Renal cortex interstitium (tissue), 11 donors: ENCODE measurements at regions not wholly inside any gene's neighbourhood (a gene's known extent, or its start where the extent isn't known, plus 50 kb on each side); places are given as distances from the start of the nearest gene placed in this dataset.

Experiments
- DNase-seq, 11 donors: peaks; one replicate each; pipeline ENCODE4 v3.0.0-alpha.2; 2013; ENCODE audit warnings: low read depth in 9 of 11, low spot score in 4 of 11; ENCODE audit errors: extremely low read depth in 1 of 11

DNA sequence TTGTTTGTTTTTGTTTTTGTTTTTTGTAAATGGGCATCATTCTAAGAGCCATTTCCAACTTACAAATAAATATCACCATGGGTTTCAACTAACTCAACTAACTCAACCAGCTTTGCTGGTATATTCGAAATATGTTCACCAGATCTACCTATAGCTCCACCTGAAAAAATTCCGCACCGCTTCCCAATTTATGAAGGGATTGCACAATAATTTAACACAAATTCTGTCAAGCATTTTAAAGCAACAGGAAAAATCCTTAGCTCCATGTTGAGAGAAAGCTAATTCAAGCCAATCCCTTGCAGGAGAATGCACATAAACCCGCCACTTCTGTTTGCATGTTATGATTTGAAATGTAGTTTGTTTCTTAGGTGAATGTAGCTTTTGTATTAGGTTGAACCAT, 417.8 kb downstream of the EFNB2 start:
- DNase-seq = no peak

DNA sequence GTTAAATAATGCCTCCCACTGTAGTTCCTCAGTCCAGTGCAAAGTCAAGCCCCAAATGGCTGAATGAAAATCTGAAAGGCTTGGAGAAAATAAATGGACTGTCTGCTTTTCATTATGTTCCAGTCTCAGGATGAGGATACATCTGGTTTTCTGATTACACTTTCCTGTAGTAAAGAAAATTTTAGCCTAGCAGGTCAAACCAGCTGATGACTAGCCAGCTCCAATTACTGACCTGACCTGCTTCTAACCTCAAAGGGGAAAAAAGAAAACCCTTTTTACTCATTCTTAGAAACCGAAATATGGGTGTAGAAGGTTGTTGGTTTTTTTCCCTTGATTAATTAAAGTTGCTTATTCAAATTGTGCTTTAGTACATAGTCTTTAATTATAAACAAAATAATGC, 418.4 kb downstream of the EFNB2 start:
- DNase-seq = peak in 4 of 11 donors; percentile 4 to 16 (median 8)

DNA sequence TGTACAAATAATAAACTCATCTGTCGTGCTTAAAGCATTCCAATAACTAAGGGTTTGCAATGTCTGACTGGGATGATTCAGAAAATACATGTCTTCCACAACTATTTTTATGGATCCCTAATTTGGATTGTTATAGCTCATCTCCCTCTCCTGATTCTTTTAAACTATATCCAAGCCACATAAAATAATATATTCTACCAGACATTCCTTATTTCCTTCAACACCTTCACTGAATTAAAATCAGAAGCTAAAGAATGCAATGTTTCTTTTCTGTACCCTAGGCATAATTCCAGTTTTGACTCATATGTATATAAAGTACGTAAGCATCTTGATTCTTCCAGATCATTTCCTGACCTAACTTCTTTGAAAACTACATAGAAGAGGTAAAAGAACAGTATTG, 420.4 kb downstream of the EFNB2 start:
- DNase-seq = no peak

DNA sequence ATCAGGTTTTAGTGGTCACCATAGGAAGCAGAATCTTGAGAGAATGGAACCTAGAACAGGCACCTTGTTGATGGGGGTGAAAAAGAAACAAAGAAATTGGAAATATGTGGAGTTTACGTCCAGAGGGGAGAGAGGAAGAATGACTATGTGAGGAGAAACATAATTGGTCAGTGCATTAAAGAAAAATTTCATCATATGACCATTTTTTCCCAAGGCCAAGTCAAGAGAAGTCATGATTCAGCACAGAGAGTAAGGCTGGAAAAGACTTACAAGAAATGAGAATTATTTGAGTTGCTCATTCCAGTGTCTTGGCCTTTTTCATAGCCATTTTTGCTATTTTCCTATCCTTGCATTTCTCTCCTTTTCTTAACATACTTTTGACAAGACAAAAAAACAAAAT, 421.7 kb downstream of the EFNB2 start:
- no peak for DNase-seq

DNA sequence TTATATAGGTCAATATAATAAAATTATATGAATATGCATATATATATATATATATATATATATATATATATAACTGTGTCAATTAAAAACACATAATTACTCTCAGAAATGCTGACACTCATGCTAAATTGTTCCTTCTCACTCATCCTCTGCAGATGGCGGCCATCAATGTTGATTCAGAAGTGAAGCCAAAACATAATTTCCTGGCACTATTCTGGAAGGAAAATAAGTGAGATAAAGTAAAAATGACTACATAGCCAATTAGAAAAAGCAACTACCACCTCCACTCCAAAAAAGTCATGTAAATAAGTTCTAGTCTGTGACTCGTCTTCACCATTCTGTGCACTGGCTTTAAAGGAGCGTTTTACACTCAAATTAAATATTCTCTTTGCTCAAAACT, 423.3 kb downstream of the EFNB2 start:
- DNase-seq = no peak

DNA sequence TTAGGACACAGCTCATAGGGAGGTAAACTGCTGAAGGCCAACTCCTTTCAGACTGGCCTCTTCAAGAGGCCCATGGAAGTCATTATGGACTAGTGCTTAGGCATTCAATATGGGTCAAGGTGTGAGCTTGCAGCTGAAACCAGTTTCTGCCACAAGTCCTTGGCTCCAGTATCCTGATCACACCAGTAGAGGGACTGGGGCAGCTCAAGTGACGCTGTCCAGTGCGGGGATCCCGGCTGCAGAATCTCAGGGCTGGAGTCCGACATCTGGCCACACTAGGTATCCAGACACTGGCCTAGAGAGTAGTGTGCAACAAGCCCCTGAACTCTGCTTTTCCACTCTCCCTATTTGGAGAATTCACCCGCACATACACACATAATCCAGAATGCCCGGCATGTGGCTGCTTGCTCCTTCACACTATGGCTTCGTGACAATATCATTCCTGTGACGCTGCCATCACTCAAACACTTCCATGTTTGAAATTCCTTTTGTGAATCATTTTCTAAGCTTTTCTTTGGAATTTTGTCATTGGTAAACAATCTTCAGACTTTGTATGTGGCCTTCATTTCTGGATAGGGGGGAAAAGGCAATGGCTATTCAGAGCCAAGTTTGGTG, 425.1 kb downstream of the EFNB2 start:
- DNase-seq = no peak

DNA sequence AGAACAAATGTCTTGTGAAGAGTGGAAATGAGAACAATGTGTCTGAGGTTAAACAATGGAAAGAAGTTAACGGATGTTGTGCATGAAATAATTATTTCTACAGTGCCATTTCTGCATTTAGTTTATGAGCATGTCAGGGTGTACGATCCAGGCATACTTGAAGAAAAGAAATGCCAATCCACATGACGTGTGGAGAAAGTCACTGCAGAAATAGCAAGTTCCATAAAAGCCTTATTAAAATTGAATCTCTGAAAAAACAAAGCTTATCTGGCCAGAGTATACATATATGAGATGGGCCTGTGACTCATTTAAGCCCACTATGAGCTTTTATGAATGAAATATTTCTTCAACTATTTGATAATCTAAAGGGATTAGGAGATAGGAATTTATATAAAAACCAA, 426.1 kb downstream of the EFNB2 start:
- no peak for DNase-seq

DNA sequence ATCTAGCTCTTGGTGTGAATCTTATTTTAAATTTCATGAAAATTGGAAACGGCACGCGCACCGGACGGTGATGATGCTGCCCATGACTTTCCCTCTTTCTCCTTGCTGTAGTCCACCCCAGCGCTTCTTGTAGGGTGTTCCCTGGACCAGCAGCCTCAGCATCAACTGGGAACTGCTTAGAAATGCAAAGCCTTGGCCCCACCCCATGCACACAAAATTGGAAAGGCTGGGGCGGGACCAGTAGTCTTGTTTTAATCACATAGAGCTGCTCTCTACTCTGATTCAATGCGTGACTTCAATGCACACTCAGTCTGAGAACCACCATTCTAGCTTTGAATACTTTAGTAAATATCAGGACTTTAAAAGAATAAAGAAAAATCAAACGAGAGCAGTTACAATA, 427.1 kb downstream of the EFNB2 start:
- no peak for DNase-seq

DNA sequence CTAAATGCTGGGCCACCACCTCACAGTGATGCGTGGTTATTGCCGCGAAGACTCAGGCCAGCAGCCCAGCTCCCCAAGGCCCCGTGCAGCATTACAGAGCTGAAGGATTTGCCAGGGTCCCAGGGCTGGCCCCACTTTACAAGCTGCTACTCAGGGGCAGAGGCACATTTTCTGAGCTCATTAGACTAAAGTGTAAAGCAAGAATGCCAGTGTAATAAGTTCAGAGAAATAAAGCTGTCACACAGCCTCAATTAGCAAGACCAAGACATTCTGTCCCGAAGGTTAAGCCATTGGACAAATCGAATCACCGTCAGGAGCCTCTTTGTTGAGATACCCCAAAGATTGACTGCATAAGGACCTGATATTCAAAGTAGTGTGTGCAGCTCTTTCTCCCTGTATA, 428.4 kb downstream of the EFNB2 start:
- DNase-seq = no peak

DNA sequence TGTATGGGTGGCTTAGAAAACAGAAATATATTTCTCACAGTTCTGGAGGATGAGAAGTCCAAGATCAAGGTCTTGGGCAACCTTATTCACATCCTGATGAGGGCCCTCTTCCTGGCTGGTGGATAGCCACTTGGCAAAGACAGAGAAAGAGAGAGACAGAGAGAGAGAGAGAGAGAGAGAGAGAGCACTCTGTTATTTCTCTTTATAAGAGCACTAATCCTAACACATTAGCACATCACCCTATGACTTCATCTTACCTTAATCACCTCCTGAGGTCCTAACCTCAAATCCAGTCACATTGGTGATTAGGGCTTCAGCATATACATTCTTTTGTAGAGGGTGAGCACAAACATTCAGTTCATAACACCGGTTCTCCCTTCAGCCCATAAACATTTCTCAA, 430.3 kb downstream of the EFNB2 start:
- DNase-seq = no peak

DNA sequence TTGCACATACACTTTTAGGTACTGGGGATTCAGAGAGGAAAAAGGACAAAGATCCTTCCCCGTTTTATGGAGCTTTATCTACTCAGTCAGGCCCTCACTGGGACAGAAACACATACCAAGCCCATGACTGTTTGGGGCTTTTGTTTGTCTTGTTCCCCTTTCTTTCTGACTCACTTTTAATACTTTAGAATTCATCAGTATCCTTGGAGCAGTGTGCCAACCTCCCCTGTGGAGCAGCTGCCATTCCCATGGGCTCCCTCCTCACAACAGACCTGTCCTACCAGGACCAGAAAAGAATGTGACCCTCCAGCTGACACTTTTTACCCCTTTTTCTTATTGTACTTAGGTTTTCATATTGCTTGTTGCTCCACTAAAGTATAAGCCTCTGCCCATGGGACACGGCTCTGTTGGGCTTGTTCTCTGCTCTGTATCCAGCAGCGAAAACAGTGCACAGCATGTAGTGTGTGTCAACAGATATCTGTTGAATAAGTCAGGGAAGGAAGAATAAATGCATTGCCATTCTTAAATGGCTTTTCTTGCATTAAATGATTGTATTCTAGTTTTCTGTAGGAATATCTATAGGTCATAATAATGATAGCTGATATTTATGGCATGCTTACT, 431.1 kb downstream of the EFNB2 start:
- no peak for DNase-seq

DNA sequence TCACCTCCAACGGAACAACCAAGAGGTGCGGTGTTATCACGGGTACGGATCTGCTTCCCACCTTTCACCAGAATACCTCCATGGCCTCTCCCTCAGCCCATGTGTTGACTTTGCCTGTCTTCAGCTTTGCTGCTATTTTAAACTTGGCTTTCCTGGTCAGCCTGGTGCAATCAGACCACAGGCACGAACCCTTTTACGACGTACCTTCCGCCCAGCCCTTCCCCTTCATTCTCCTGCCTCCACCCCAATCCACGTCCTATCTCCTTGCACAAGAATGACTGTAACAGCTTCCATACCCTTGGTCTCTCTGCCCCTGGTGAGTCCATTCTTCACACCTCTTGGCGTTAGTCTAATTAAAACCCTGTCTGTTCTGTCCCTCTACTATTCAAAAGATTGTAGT, 431.7 kb downstream of the EFNB2 start:
- DNase-seq = no peak

DNA sequence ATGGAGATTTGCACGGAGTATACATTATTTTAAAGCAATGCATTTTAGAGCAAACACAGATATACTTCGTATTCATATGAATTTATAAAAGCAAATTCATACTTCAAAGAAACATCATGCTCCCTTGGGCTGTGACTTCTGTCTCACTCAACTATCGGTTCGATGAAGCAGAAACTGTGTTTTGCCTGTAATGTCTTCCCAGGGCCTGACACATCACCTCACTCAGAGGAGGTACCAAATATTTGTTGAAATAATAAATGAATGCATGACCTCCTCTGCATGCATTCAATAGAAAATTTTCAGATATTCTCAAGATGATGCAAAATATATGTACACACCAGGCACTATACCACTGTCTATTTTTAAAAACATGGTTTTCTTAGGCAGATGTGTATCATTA, 432.7 kb downstream of the EFNB2 start:
- DNase-seq = no peak

DNA sequence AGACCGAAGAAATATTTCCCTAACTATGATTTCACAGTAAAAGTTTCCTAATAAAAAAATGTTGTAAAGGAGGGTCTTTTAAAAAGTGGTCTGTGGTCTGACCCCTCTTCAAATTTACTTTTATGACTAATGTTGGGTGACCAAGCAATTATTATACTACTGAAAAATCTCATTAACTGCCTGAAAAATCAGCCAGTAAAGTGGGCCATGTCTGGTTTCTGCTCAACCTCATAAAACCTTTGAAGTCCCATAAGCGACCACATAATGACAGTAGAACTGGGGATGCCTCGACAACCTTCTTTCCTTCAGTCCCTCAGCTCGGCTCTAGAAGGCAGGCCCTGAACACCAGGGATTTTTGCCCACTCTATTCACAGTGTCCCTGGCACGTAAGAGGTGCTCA, 434.3 kb downstream of the EFNB2 start:
- no peak for DNase-seq

DNA sequence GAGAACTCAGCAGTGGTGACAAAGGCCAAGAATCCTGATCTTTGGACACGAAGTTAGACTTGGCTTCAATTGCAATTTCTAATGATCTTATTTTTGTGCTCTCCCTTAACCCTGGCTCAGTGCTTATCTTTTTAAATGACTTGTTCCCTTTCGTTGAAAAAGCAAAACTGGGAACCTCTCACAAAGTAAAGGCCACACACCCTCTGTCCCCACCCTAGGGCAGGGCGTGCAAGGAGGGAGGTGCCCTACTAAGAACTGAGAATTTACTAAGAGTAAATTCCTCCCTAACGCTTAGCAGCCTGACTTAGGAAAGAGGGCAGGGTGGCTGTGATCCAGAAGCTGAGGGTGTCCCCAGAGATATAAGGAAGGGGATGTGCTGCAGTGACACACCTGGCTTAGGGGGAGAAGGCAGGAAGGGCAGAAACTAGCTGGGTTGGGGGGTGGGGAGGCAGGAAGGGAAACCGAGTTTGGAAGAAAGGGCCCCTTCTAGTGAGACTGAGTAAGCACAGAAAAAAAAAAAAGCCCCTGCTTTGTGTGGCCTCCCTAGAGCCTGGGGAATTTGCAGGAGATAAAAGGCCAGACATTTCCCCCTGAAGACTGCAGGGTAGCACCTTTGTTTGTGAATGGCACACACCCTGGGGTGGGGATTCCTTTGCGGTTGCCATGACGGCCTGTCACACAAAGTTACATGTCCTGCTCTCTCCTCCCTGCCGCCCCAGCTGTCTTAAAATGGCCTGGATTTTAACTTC, 435.1 kb downstream of the EFNB2 start:
- DNase-seq = no peak

DNA sequence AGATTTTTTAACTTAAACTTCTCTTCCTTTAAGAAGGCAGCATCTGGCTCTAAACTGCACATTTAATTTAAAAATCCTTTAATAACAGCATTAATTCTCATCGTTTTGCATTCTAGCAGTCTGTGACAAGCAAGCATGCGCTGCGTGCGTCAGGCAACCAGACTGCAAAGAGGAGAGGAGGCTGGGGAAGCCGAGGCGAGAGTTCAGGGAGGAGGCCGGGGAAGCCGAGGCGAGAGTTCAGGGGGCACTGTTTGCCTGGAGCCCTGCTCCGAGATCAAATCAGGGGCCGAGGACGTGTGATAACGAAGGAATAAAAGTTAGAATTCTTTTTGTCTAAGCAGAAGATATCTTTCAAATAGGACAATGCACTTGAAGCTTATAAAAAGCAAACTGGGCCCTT, 435.7 kb downstream of the EFNB2 start:
- no peak for DNase-seq

DNA sequence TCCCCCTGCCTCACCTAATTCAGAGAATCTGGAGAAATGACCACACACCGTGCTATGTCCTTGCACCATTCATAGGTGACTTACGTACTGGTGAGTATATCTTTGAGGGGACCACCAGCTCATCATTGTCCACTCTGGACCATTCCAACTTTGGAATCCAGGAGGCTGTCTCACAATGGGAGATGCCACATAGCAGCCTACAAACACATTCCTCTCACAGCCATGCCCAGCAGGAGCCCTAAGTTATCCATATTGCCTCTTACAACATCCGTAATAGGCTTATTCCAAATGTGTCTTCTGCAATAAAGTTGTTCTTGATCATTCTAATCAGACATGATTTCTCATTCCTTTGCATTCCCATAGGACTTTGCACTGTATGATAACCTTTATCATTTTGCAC, 436.7 kb downstream of the EFNB2 start:
- no peak for DNase-seq

DNA sequence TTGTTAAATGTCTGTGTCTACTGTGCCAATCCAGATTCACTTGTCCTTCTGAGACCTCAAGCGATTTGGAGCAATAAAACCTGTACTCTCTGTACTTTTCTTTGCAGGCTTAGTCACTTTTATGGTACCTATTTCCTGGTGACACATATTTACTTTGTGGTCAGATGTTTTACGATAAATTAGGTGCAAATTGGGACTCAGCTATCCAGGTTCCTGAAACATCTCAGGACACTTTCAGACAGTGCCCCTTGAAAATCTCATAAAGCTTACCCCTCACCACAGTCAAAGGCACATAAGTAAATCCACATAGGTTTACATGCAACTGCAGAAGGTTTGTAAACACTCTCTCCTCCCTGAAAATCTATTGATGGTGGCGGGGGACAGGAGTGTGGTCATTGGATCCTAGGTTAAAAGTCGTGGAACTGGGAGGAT, 438.8 kb downstream of the EFNB2 start:
- no peak for DNase-seq

DNA sequence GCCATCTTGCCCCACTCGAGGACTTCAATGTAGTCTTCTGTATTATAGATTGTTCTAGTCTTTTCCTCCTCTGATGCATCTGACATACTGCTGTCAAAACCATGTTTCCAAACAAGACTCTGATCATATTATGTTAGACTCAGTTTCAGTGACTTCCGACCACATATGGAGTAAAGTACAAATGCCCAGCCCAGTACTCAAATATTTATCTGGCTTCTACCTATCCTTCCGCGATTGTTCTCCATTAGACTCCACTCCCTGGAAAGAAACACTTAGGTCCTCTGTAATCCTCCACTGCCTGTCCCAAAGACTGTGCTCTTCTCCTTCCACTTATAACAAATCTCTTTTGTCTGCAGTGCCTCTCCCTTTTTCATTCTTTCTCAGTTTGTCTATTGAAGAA, 439.5 kb downstream of the EFNB2 start:
- DNase-seq = no peak

DNA sequence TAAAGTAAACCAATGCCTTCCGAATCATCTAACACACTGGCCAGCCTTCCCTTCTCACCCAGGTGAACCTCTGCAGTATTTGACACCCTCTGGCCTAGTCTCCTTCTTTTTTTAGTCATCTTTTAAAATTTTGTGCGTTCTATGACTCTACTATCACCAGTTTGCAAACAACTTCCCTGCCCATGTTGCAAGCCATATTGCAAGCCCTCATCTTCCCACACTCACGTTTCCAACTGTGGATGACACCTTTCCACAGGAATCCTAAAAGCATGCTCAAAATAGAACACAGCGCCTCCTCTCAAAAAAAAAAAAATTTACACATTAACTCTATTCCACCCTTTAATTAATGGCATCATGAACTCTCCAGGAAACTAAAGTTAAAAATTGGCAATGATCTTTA, 440.1 kb downstream of the EFNB2 start:
- no peak for DNase-seq

DNA sequence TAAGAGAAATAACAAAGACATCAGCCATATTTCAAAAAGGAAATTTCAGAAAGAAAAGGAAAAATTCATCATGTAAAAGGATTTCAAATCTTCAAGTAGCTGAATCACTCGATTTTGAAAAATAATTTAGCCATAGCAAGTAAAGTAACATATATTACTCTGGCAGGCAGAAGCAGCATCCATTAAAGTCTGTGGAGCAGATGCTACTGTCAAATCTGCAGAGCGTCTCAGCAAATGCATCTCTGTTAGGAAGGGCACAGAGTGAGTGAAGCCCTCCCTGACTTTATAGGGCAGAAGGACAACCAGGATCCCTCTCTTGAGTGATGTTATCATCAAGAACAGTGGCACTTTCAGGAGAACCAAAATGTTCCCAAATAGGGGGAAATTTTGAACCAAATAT, 445.5 kb downstream of the EFNB2 start:
- DNase-seq = no peak
